Esophagus squamous epithelium (tissue), 5 donors: ENCODE measurements at regions not wholly inside any gene's neighbourhood (a gene's known extent, or its start where the extent isn't known, plus 50 kb on each side); places are given as distances from the start of the nearest gene placed in this dataset.

ENCODE experiments used
- DNase-seq: peaks from one replicate; lab custom pipeline; 2025; lab: John Stamatoyannopoulos, UW
- H3K27ac ChIP-seq, 4 donors: fragments of 200-600 bp; sonication (generic); one replicate each; pipeline ENCODE4 v1.5.1; 2016 to 2019; ENCODE audit warnings: mild to moderate bottlenecking in 1 of 4
- H3K27me3 ChIP-seq, 4 donors: fragments of 200-600 bp; sonication (generic); 1 replicate in 3 of 4; 2 replicates in 1 of 4; pipeline versions ENCODE4 v1.5.1 to v1.6.0; 2017 to 2021; ENCODE audit warnings: antibody characterized with exemption in 1 of 4
- H3K36me3 ChIP-seq, 3 donors: fragments of 200-600 bp; sonication (generic); one replicate each; pipeline ENCODE4 v1.5.1; 2016 to 2019
- H3K4me1 ChIP-seq, 3 donors: fragments of 200-600 bp; sonication (generic); one replicate each; pipeline ENCODE4 v1.5.1; 2017 to 2019
- H3K4me3 ChIP-seq, 4 donors: fragments of 200-600 bp; sonication (generic); 1 replicate in 3 of 4; 2 replicates in 1 of 4; pipeline ENCODE4 v1.5.1; 2016 to 2019; ENCODE audit warnings: mild to moderate bottlenecking in 2 of 4, moderate library complexity in 1 of 4
- H3K9me3 ChIP-seq, 3 donors: fragments of 200-600 bp; sonication (generic); one replicate each; pipeline ENCODE4 v1.5.1; 2016 to 2019
- POLR2A ChIP-seq, 4 donors: fragments of 450-650 bp; IDR thresholded peaks; one replicate each; pipeline ENCODE4 v1.6.1; 2017; ENCODE audit warnings: antibody characterized with exemption in 4 of 4, mild to moderate bottlenecking in 4 of 4, moderate library complexity in 3 of 4
- WGBS, 2 donors: methylation state at CpG; one replicate each; pipeline ENCODE4 v1.1.5; 2018; 5-methylcytosine and 5-hydroxymethylcytosine counted together
- intact Hi-C: fragments of 100-400 bp; cut with DNase I; formaldehyde crosslinking; loops from one replicate; pipeline ENCODE4 v1.15.0; 2022
- TF ChIP-seq, protein P1 (sequence below), 6 experiments: fragments of 450-650 bp in 4 of 6; fragments of 200-600 bp in 2 of 6; sonication (generic) in 2 of 6; IDR thresholded peaks; one replicate each; pipeline ENCODE4 v1.5.1; 2016 to 2019; ENCODE audit warnings: antibody characterized with exemption in 6 of 6, mild to moderate bottlenecking in 4 of 6, moderate library complexity in 4 of 6
- donor health status: DM: yes; HTN: yes; CAD: no.

- no peak overlapping the region for H3K27ac ChIP-seq
- peaks cover 0 to 7% (median 0%) of the 10 kb centered on the region in 4 donors for H3K27me3 ChIP-seq
- TF ChIP-seq POLR2A (IDR thresholded peaks at IDR 0.05), result no peak
- TF ChIP-seq, protein P1, sequence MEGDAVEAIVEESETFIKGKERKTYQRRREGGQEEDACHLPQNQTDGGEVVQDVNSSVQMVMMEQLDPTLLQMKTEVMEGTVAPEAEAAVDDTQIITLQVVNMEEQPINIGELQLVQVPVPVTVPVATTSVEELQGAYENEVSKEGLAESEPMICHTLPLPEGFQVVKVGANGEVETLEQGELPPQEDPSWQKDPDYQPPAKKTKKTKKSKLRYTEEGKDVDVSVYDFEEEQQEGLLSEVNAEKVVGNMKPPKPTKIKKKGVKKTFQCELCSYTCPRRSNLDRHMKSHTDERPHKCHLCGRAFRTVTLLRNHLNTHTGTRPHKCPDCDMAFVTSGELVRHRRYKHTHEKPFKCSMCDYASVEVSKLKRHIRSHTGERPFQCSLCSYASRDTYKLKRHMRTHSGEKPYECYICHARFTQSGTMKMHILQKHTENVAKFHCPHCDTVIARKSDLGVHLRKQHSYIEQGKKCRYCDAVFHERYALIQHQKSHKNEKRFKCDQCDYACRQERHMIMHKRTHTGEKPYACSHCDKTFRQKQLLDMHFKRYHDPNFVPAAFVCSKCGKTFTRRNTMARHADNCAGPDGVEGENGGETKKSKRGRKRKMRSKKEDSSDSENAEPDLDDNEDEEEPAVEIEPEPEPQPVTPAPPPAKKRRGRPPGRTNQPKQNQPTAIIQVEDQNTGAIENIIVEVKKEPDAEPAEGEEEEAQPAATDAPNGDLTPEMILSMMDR (IDR thresholded peaks at IDR 0.05), result no peak
- no peaks in the 10 kb centered on the region for H3K9me3 ChIP-seq
- no peaks in the 10 kb centered on the region for H3K36me3 ChIP-seq
- WGBS, 2 donors, result 75 to 88% methylated on average over 5 to 6 of the region's 6 CpGs
- no peak for DNase-seq
- intact Hi-C loops, result no loop called here
- H3K4me1 ChIP-seq, result no peaks in the 10 kb centered on the region
- no peak overlapping the region for H3K4me3 ChIP-seq
Measured at GRCh38 chr2:134011936-134012586, 241.8 kb upstream of the MGAT5 start.

DNA sequence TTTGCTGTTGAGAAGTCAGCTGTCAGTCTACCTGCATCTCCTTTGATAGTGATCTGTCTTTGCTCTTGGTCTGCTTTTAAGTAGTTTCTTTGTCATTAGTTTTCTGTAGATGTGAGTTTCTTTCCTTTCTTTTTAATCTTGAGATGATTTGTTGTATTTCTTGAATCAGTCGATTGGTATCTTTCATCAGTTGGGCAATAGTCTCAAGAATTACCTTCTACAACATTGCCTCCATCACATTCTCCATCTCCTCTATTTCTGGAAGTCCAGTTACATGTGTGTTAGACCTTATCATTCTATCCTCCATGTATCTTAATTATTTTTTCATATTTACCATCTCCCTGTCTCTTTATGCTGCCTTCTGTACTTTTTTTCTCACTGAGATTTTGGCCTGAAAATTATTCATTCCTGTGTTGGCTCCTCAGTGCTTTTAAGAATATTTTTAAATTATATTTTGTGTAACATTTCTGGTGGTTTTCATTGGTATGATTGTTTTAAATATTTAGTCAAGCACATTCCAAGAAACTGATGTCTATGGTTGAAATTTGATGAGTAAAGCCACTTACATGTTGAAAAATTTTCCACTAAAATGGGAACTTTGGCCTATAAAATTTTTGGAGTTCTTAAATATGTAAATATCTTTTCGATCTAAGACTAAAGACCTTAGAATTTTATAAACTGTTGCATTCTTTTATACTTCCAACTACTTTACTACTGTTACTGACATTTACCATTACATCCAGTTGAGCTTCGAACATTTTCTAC lies 239.5 kb upstream of the MGAT5 start:
- no peak overlapping the region for H3K27ac ChIP-seq
- H3K9me3 ChIP-seq, result no peaks in the 10 kb centered on the region
- H3K27me3 ChIP-seq, result no peaks in the 10 kb centered on the region
- intact Hi-C loops, result no loop called here
- H3K36me3 ChIP-seq, result no peaks in the 10 kb centered on the region
- no peak for DNase-seq
- TF ChIP-seq, protein P1 (IDR thresholded peaks at IDR 0.05), result no peak
- TF ChIP-seq POLR2A (IDR thresholded peaks at IDR 0.05), result no peak
- no peaks in the 10 kb centered on the region for H3K4me1 ChIP-seq
- no peak overlapping the region for H3K4me3 ChIP-seq
- 76 to 83% methylated on average over 3 of the region's 3 CpGs for WGBS, 2 donors

DNA sequence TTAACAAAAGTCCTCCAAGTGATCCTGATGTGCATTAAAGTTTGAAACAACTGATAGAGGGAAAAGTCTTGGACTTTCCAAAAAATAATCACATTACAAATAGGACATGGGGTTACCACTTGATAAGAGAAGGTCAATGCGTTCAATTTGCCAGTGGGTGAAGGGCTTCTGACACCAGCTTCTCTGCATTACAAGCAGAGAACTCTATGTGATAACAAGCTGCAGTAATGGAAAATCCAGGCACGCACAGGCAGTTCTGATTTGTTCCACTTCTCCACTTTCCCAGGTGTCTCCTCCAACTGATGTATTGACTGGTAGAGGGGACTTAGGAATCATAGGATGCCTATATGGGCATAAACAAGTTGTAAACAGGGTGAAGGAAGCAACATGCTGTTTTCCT lies 234.0 kb upstream of the MGAT5 start:
- Histone ChIP-seq H3K4me3 (no peak overlapping the region), H3K36me3 (no peaks in the 10 kb centered on the region), H3K27ac (no peak overlapping the region), H3K4me1 (no peaks in the 10 kb centered on the region), H3K9me3 (no peaks in the 10 kb centered on the region), H3K27me3 (no peaks in the 10 kb centered on the region)
- DNase-seq, result no peak
- WGBS, 2 donors, result 79 to 91% methylated on average over 2 of the region's 2 CpGs
- intact Hi-C loops, result no loop called here
- TF ChIP-seq, protein P1 (IDR thresholded peaks at IDR 0.05), result no peak
- TF ChIP-seq POLR2A (IDR thresholded peaks at IDR 0.05), result no peak

DNA sequence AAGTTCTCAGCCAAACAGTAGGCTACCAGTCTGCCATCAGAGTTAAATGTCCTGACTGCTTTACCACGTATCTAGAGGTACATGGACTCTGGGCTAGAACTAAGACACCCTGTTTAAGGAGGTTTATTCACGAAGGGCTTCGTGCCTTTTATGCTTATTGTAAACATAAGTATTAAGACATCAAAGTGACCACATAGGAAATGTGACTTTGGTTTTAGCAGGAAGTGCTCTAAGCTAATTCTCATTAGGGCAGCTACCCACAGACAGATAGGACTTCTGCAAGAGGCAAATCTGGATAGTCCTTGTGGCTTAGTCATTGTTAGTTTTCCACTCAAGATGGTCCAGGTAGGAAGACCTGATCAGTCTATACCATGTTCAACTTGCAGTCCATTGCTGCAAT lies 233.3 kb upstream of the MGAT5 start:
- intact Hi-C loops, result no loop called here
- Histone ChIP-seq H3K4me1 (no peaks in the 10 kb centered on the region), H3K4me3 (no peak overlapping the region), H3K36me3 (no peaks in the 10 kb centered on the region), H3K27me3 (peaks cover 0 to 6% (median 0%) of the 10 kb centered on the region in 4 donors), H3K27ac (no peak overlapping the region), H3K9me3 (no peaks in the 10 kb centered on the region)
- DNase-seq, result no peak
- WGBS, 2 donors, result 52 to 63% methylated on average over 3 of the region's 3 CpGs
- TF ChIP-seq, protein P1 (IDR thresholded peaks at IDR 0.05), result no peak
- no peak for TF ChIP-seq POLR2A (IDR thresholded peaks at IDR 0.05)

GRCh38 chr2:134021830-134022524 lies 231.9 kb upstream of the MGAT5 start:
- H3K27me3 ChIP-seq, result peaks cover 0 to 20% (median 0%) of the 10 kb centered on the region in 4 donors
- 69 to 76% methylated on average over 5 of the region's 5 CpGs for WGBS, 2 donors
- H3K27ac ChIP-seq, result no peak overlapping the region
- intact Hi-C loops, result no loop called here
- DNase-seq, result no peak
- no peak for TF ChIP-seq POLR2A (IDR thresholded peaks at IDR 0.05)
- TF ChIP-seq, protein P1 (IDR thresholded peaks at IDR 0.05), result no peak
- H3K9me3 ChIP-seq, result no peaks in the 10 kb centered on the region
- no peak overlapping the region for H3K4me3 ChIP-seq
- H3K36me3 ChIP-seq, result no peaks in the 10 kb centered on the region
- no peaks in the 10 kb centered on the region for H3K4me1 ChIP-seq
